ENCODE measurements at regions not wholly inside any gene's neighbourhood (a gene's known extent, or its start where the extent isn't known, plus 50 kb on each side); places are given as distances from the start of the nearest gene placed in this dataset.
A peak's percentile ranks its signal among the peaks of the same experiment; 100 is the strongest.

- DNase-seq (ENCODE audit: low read depth): no peak
- no peak for TF ChIP-seq CTCF (IDR thresholded peaks at IDR 0.05; ENCODE audit: insufficient read depth, low read depth, low read length, missing control alignments)
- H3K4me3 ChIP-seq (ENCODE audit: low read length): no peak overlapping the region
These were observed 57.8 kb upstream of the C15orf39 start for GRCh38 chr15:75143738-75144334.

- H3K4me3 ChIP-seq (ENCODE audit: low read length): no peak overlapping the region
- DNase-seq (ENCODE audit: low read depth): no peak
- TF ChIP-seq CTCF (IDR thresholded peaks at IDR 0.05; ENCODE audit: insufficient read depth, low read depth, low read length, missing control alignments): no peak
These were observed 56.4 kb upstream of the C15orf39 start for GRCh38 chr15:75145027-75145841.

- no peak for TF ChIP-seq CTCF (IDR thresholded peaks at IDR 0.05; ENCODE audit: insufficient read depth, low read depth, low read length, missing control alignments)
- DNase-seq (ENCODE audit: low read depth): no peak
- no peak overlapping the region for H3K4me3 ChIP-seq (ENCODE audit: low read length)
These were observed 53.4 kb upstream of the C15orf39 start for GRCh38 chr15:75148280-75148679.

GRCh38 chr15:75149867-75150709 is 51.6 kb upstream of the C15orf39 start:
- DNase-seq (ENCODE audit: low read depth): peak; percentile 82
- TF ChIP-seq CTCF (IDR thresholded peaks at IDR 0.05; ENCODE audit: insufficient read depth, low read depth, low read length, missing control alignments): no peak
- no peak overlapping the region for H3K4me3 ChIP-seq (ENCODE audit: low read length)

GRCh38 chr15:75151214-75152128 is 50.2 kb upstream of the C15orf39 start:
- DNase-seq (ENCODE audit: low read depth): no peak
- H3K4me3 ChIP-seq (ENCODE audit: low read length): no peak overlapping the region

More at GRCh38 chr15:75151214-75152128, 50.2 kb upstream of the C15orf39 start:
- no peak for TF ChIP-seq CTCF (IDR thresholded peaks at IDR 0.05; ENCODE audit: insufficient read depth, low read depth, low read length, missing control alignments)

Measured in epithelial cell of esophagus (primary cell).